K562 (cell line): ENCODE measurements at regions not wholly inside any gene's neighbourhood (a gene's known extent, or its start where the extent isn't known, plus 50 kb on each side); places are given as distances from the start of the nearest gene placed in this dataset.

Experiments
- ATAC-seq: fragments of 200-7000 bp; cut with Tn5 transposase; 3 replicates; pipeline ENCODE4 v1.9.1; 2020; ENCODE audit warnings: moderate library complexity
- BruUV-seq: library from RNA; stranded (reverse); fragments of 400-500 nt; replicated peaks from 2 replicates; lab custom pipeline; 2021; lab: Mats Ljungman, UMichigan
- CTCF ChIA-PET: fragments of 300-600 bp; formaldehyde crosslinking; extraction: SDS; loops from one replicate; lab custom pipeline; 2021; ENCODE audit warnings: low intra/inter-chr PET ratio; lab: Yijun Ruan, JAX
- POLR2A ChIA-PET: fragments of 300-600, 350-650 bp; sonication (Branson Sonifier 250); formaldehyde crosslinking; extraction: SDS; loops from one replicate; lab custom pipeline; 2021; ENCODE audit warnings: antibody characterized with exemption, inconsistent platforms; lab: Yijun Ruan, JAX
- DNase-seq, 4 experiments: peaks; one replicate each; pipeline versions ENCODE4 v3.0.0 to v3.0.0-alpha.2; 2011 to 2018; ENCODE audit warnings: low spot score in 3 of 4, mixed read lengths in 3 of 4; ENCODE audit errors: extremely low read depth in 1 of 4
- FAIRE-seq: peaks from 2 replicates; lab custom pipeline; 2011; peaks lifted over from hg19 to GRCh38; lab: Jason Lieb, UNC
- H2AFZ ChIP-seq: 2 replicates; pipeline ENCODE4 v1.6.0; 2011; ENCODE audit warnings: low read depth, low read length, control low read depth, inconsistent platforms
- H3K27ac ChIP-seq: fragments of 200-600 bp; 3 replicates; pipeline ENCODE4 v1.8.0; 2011; ENCODE audit warnings: low read depth, mild to moderate bottlenecking, control low read depth, inconsistent platforms, low read length, moderate library complexity, mixed read lengths; ENCODE audit errors: extremely low read depth
- H3K27me3 ChIP-seq, 2 experiments: fragments of 300-600 bp in 1 of 2; 2 replicates in 1 of 2; 3 replicates in 1 of 2; pipeline versions ENCODE4 v1.6.0 to v1.8.0; 2011; ENCODE audit warnings: inconsistent platforms in 2 of 2, low read length in 2 of 2, mild to moderate bottlenecking in 1 of 2, mixed read lengths in 1 of 2, moderate library complexity in 1 of 2; ENCODE audit not compliant: control insufficient read depth in 2 of 2, insufficient read depth in 2 of 2
- H3K36me3 ChIP-seq: fragments of 300-600 bp; 3 replicates; pipeline ENCODE4 v1.8.0; 2011; ENCODE audit warnings: mild to moderate bottlenecking, low read length, inconsistent platforms; ENCODE audit not compliant: control insufficient read depth, insufficient read depth
- H3K4me1 ChIP-seq, 2 experiments: fragments of 200-600 bp in 1 of 2; replicated peaks in 1 of 2; 2 replicates in 1 of 2; 3 replicates in 1 of 2; pipeline versions ENCODE4 v1.5.1 to v1.8.0; 2011; ENCODE audit warnings: inconsistent platforms in 2 of 2, low read length in 2 of 2, mild to moderate bottlenecking in 1 of 2, mixed read lengths in 1 of 2, moderate library complexity in 1 of 2; ENCODE audit not compliant: control insufficient read depth in 2 of 2, insufficient read depth in 2 of 2
- H3K4me2 ChIP-seq: 2 replicates; pipeline ENCODE4 v1.6.1; 2011; ENCODE audit warnings: low read length, control low read depth, inconsistent platforms, mixed read lengths; ENCODE audit not compliant: insufficient read depth
- H3K4me3 ChIP-seq: fragments of 200-600 bp; sonication (generic), shearing (Covaris generic); 2 replicates; pipeline ENCODE4 v1.5.1; 2016; ENCODE audit warnings: control low read depth, inconsistent platforms
- H3K79me2 ChIP-seq: fragments of 200-600 bp; 3 replicates; pipeline ENCODE4 v1.8.0; 2011; ENCODE audit warnings: low read length, inconsistent platforms; ENCODE audit not compliant: control insufficient read depth, insufficient read depth
- H3K9ac ChIP-seq, 2 experiments: 2 replicates each; pipeline versions ENCODE4 v1.6.0 to v1.6.1; 2011; ENCODE audit warnings: low read depth in 2 of 2, low read length in 2 of 2, control low read depth in 1 of 2, inconsistent platforms in 1 of 2, mild to moderate bottlenecking in 1 of 2, mixed read lengths in 1 of 2; ENCODE audit not compliant: insufficient read depth in 1 of 2
- H3K9me1 ChIP-seq: one replicate; pipeline ENCODE4 v1.6.0; 2011; ENCODE audit warnings: inconsistent platforms, mild to moderate bottlenecking, low read length, moderate library complexity; ENCODE audit not compliant: control insufficient read depth, insufficient read depth
- H3K9me3 ChIP-seq: replicated peaks from 2 replicates; pipeline ENCODE4 v1.5.1; 2011; ENCODE audit warnings: low read depth, low read length, inconsistent platforms; ENCODE audit not compliant: control insufficient read depth, insufficient read depth
- H4K20me1 ChIP-seq: replicated peaks from 2 replicates; pipeline ENCODE4 v1.6.1; 2011; ENCODE audit warnings: low read length, inconsistent platforms, mixed read lengths; ENCODE audit not compliant: control insufficient read depth, insufficient read depth
- BRD9 ChIP-seq: fragments of 450-650 bp; IDR thresholded peaks from 2 replicates; pipeline ENCODE4 v1.6.1; 2018; ENCODE audit warnings: low read depth; ENCODE audit not compliant: partially characterized antibody
- CUX1 ChIP-seq: fragments of 200-800 bp; sonication (Bioruptor generic); IDR thresholded peaks from 2 replicates; pipeline ENCODE4 v1.6.1; 2016; ENCODE audit warnings: missing genetic modification characterization, missing compliant biosample characterization
- E4F1 ChIP-seq: fragments of 250-450 bp; sonication (Bioruptor Pico); IDR thresholded peaks from 2 replicates; pipeline ENCODE4 v1.5.0; 2021; ENCODE audit warnings: mild to moderate bottlenecking, borderline replicate concordance
- ETS2 ChIP-seq: IDR thresholded peaks from 2 replicates; pipeline ENCODE4 v1.6.1; 2016; ENCODE audit warnings: borderline replicate concordance, missing genetic modification characterization, mild to moderate bottlenecking, moderate library complexity, missing compliant biosample characterization; ENCODE audit not compliant: poor library complexity, severe bottlenecking
- GTF2A2 ChIP-seq: IDR thresholded peaks from 2 replicates; pipeline ENCODE4 v1.6.1; 2016; ENCODE audit warnings: mild to moderate bottlenecking, missing genetic modification characterization, missing compliant biosample characterization
- MXI1 ChIP-seq: IDR thresholded peaks from 2 replicates; pipeline ENCODE4 v1.6.1; 2011; ENCODE audit warnings: low read depth, mild to moderate bottlenecking, improper control_type of control experiment, low read length
- PHB ChIP-seq: fragments of 250-450 bp; sonication (Bioruptor Pico); IDR thresholded peaks from 2 replicates; pipeline ENCODE4 v1.5.0; 2021
- RBM25 ChIP-seq: fragments of 200-400 bp; formaldehyde crosslinking; IDR thresholded peaks from 2 replicates; pipeline ENCODE4 v1.6.1; 2018; ENCODE audit warnings: low read length, low read depth, moderate library complexity; ENCODE audit not compliant: severe bottlenecking
- XRCC5 ChIP-seq: fragments of 200-400 bp; formaldehyde crosslinking; IDR thresholded peaks from 2 replicates; pipeline ENCODE4 v1.6.1; 2017; ENCODE audit warnings: low read depth, mild to moderate bottlenecking, low read length
- ZNF668 ChIP-seq: fragments of 250-450 bp; sonication (Bioruptor Pico); IDR thresholded peaks from 2 replicates; pipeline ENCODE4 v1.8.0; 2022; ENCODE audit warnings: mild to moderate bottlenecking, inconsistent platforms
- ZZZ3 ChIP-seq: fragments of 450-650 bp; IDR thresholded peaks from 2 replicates; pipeline ENCODE4 v1.6.1; 2016; ENCODE audit warnings: antibody characterized with exemption, mild to moderate bottlenecking, moderate library complexity
- WGBS: fragments of 100-300 bp; shearing (Covaris generic); methylation state at CpG from one replicate; pipeline ENCODE4 v1.1.6; 2016; ENCODE audit warnings: low coverage, mixed read lengths; ENCODE audit not compliant: insufficient coverage; ENCODE audit errors: missing lambda C conversion rate; 5-methylcytosine and 5-hydroxymethylcytosine counted together
- in situ Hi-C: fragments of 300-500 bp; cut with MboI; formaldehyde crosslinking; loops from 4 replicates; pipeline ENCODE4 v1.15.0; 2018; ENCODE audit warnings: inconsistent platforms, mixed read lengths
- intact Hi-C: fragments of 100-400 bp; cut with micrococcal nuclease; formaldehyde crosslinking; loops from 2 replicates; pipeline ENCODE4 v1.14.2; 2022
- TF ChIP-seq, protein P1 (sequence below): fragments of 450-650 bp; formaldehyde crosslinking; IDR thresholded peaks from 2 replicates; pipeline ENCODE4 v1.4.0; 2020; ENCODE audit warnings: mild to moderate bottlenecking, moderate library complexity

DNA sequence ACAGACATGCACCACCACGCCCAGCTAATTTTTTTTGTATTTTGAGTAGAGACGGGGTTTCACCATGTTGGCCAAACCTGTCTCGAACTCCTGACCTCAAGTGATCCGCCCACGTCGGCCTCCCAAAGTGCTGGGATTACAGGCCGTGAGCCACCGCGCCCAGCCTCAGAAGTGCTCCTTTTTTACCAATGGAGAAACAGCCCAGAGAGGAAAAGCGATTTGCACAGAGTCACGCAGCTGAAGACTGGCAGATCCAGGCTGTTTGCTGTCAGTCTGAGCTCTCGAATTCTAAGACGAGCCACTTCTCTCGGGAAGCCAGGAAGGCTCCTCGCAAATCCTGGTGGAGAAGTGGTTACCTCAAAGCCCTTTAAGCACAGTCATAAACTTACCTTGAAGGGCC lies 57.4 kb upstream of the SDK1 start:
- ATAC-seq, result no peak
- no peak for FAIRE-seq
- H3K9ac ChIP-seq, result no peak overlapping the region
- no peaks in the 10 kb centered on the region for H3K4me1 ChIP-seq
- H3K79me2 ChIP-seq, result no peaks in the 10 kb centered on the region
- no peak overlapping the region for H3K4me3 ChIP-seq
- in situ Hi-C loops, result no loop called here
- ChIA-PET CTCF (no interaction called here), POLR2A (no interaction called here)
- no peaks in the 10 kb centered on the region for H4K20me1 ChIP-seq
- BruUV-seq, result no TSS peak
- WGBS, result 1% methylated on average over 14 of the region's 15 CpGs
- no peak for DNase-seq
- H3K9me1 ChIP-seq, result no peaks in the 10 kb centered on the region
- H3K27me3 ChIP-seq, result peaks cover 3 to 24% of the 10 kb centered on the region in 2 experiments; a peak in 4 of 5 replicates
- H3K36me3 ChIP-seq, result no peaks in the 10 kb centered on the region
- no peaks in the 10 kb centered on the region for H3K9me3 ChIP-seq
- H3K4me2 ChIP-seq, result no peak overlapping the region
- H3K27ac ChIP-seq, result no peak overlapping the region
- intact Hi-C loops, result no loop called here
- no peak overlapping the region for H2AFZ ChIP-seq
- TF ChIP-seq PHB, result no peak
- no peak for TF ChIP-seq GTF2A2 (tag)
- no peak for TF ChIP-seq CUX1 (CRISPR knock-in tag)
- no peak for TF ChIP-seq ZNF668 (CRISPR knock-in tag)
- no peak for TF ChIP-seq BRD9
- TF ChIP-seq, protein P1, sequence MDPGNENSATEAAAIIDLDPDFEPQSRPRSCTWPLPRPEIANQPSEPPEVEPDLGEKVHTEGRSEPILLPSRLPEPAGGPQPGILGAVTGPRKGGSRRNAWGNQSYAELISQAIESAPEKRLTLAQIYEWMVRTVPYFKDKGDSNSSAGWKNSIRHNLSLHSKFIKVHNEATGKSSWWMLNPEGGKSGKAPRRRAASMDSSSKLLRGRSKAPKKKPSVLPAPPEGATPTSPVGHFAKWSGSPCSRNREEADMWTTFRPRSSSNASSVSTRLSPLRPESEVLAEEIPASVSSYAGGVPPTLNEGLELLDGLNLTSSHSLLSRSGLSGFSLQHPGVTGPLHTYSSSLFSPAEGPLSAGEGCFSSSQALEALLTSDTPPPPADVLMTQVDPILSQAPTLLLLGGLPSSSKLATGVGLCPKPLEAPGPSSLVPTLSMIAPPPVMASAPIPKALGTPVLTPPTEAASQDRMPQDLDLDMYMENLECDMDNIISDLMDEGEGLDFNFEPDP (CRISPR knock-in tag), result no peak
- TF ChIP-seq XRCC5, result no peak
- TF ChIP-seq ZZZ3, result no peak
- no peak for TF ChIP-seq E4F1 (CRISPR knock-in tag)
- TF ChIP-seq MXI1, result no peak
- TF ChIP-seq RBM25, result no peak
- TF ChIP-seq ETS2 (tag), result no peak
